Vagina (tissue), 2 donors: ENCODE measurements at regions not wholly inside any gene's neighbourhood (a gene's known extent, or its start where the extent isn't known, plus 50 kb on each side); places are given as distances from the start of the nearest gene placed in this dataset.
"Not testable (repeated sequence)": the region's sequence is repeated elsewhere in the genome, so short reads cannot be mapped to it uniquely, and the experiment has no call there.

ENCODE experiments used
- DNase-seq, 2 donors: peaks; one replicate each; pipeline ENCODE4 v3.0.0-alpha.2; 2017; ENCODE audit errors: extremely low spot score in 2 of 2
- H3K27ac ChIP-seq: fragments of 200-600 bp; sonication (generic); one replicate; pipeline ENCODE4 v1.5.1; 2019
- H3K27me3 ChIP-seq: fragments of 200-600 bp; sonication (generic); one replicate; pipeline ENCODE4 v1.5.1; 2019
- H3K36me3 ChIP-seq, 2 donors: fragments of 200-600 bp; sonication (generic); one replicate each; pipeline ENCODE4 v1.5.1; 2017 to 2019
- H3K4me1 ChIP-seq: fragments of 200-600 bp; sonication (generic); one replicate; pipeline ENCODE4 v1.5.1; 2019
- H3K4me3 ChIP-seq, 2 donors: fragments of 200-600 bp; sonication (generic); 1 replicate in 1 of 2; 2 replicates in 1 of 2; pipeline ENCODE4 v1.5.1; 2016 to 2019
- H3K9me3 ChIP-seq: fragments of 200-600 bp; sonication (generic); one replicate; pipeline ENCODE4 v1.5.1; 2019
- POLR2A ChIP-seq, 2 donors: fragments of 450-650 bp; IDR thresholded peaks; one replicate each; pipeline ENCODE4 v1.6.1; 2017; ENCODE audit warnings: antibody characterized with exemption in 2 of 2, mild to moderate bottlenecking in 2 of 2, moderate library complexity in 2 of 2
- POLR2AphosphoS5 ChIP-seq, 2 donors: sonication (generic); formaldehyde crosslinking; IDR thresholded peaks; one replicate each; pipeline ENCODE4 v1.9.0; 2017; ENCODE audit warnings: antibody characterized with exemption in 2 of 2, mild to moderate bottlenecking in 2 of 2, low read depth in 1 of 2; ENCODE audit not compliant: insufficient read depth in 1 of 2
- intact Hi-C: fragments of 100-400 bp; cut with DNase I; formaldehyde crosslinking; loops from one replicate; pipeline ENCODE4 v1.15.1; 2023
- TF ChIP-seq, protein P1 (sequence below), 3 experiments: fragments of 450-650 bp in 2 of 3; fragments of 200-600 bp in 1 of 3; sonication (generic) in 1 of 3; IDR thresholded peaks; one replicate each; pipeline ENCODE4 v1.5.1; 2017 to 2019; ENCODE audit warnings: antibody characterized with exemption in 3 of 3, mild to moderate bottlenecking in 2 of 3, moderate library complexity in 2 of 3

DNA sequence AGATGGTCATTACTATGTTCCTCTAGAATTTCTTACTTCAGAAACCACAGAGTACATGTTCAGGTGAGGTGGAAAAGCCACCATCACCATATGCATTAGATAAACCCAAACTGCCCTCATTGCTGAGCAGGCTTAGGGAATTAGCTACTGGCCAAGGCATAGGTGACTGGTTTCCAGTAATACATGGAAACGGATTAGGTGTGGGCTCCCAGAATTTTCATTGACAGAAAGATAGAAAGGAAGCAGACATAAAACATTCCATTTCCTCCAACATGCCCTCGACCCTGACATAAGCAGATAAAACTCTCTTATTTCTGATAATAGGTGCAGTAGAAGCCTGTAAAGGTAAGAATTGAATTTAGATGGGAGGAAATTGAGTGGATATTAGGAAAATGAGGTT is 1466.1 kb downstream of the SUCLG1 start:
- no peak for DNase-seq
- Histone ChIP-seq H3K4me1 (no peaks in the 10 kb centered on the region), H3K4me3 (no peak overlapping the region), H3K27me3 (no peaks in the 10 kb centered on the region), H3K36me3 (no peaks in the 10 kb centered on the region), H3K9me3 (no peaks in the 10 kb centered on the region), H3K27ac (no peak overlapping the region)
- TF ChIP-seq, protein P1, sequence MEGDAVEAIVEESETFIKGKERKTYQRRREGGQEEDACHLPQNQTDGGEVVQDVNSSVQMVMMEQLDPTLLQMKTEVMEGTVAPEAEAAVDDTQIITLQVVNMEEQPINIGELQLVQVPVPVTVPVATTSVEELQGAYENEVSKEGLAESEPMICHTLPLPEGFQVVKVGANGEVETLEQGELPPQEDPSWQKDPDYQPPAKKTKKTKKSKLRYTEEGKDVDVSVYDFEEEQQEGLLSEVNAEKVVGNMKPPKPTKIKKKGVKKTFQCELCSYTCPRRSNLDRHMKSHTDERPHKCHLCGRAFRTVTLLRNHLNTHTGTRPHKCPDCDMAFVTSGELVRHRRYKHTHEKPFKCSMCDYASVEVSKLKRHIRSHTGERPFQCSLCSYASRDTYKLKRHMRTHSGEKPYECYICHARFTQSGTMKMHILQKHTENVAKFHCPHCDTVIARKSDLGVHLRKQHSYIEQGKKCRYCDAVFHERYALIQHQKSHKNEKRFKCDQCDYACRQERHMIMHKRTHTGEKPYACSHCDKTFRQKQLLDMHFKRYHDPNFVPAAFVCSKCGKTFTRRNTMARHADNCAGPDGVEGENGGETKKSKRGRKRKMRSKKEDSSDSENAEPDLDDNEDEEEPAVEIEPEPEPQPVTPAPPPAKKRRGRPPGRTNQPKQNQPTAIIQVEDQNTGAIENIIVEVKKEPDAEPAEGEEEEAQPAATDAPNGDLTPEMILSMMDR (IDR thresholded peaks at IDR 0.05), result no peak
- TF ChIP-seq POLR2AphosphoS5 (IDR thresholded peaks at IDR 0.05; ENCODE audit: insufficient read depth in 1 of 2, low read depth in 1 of 2) (no peak), POLR2A (IDR thresholded peaks at IDR 0.05) (no peak)
- intact Hi-C loops, result no loop called here

- DNase-seq, H3K4me3 ChIP-seq, H3K27ac ChIP-seq, intact Hi-C loops, H3K27me3 ChIP-seq, H3K36me3 ChIP-seq, H3K4me1 ChIP-seq, H3K9me3 ChIP-seq: not testable (repeated sequence)
Observed at GRCh38 chr2:82987706-82988105, 1471.4 kb downstream of the SUCLG1 start.

DNA sequence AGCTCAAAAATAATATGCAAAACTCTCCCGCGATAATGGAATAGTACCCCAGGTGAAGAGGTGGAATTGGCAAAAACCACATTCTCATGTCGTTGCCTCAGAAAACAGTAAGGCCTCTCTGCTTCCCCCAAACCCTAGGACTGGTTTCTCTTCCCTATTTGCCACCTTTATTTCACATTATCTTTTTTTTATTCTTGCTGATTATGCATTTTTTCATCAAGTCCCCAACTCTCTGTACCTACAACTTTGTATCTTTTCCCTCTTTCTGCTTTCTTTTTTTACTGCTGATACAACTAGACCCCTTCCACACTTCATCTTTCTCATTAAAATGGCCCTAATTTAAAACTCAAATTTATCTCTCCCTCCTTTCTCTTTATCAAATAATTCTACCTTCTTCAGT is 1472.2 kb downstream of the SUCLG1 start:
- no peak overlapping the region for H3K27ac ChIP-seq
- intact Hi-C loops, result no loop called here

GRCh38 chr2:82985572-82986197 is 1473.4 kb downstream of the SUCLG1 start:
- Histone ChIP-seq H3K9me3 (no peaks in the 10 kb centered on the region), H3K36me3 (no peaks in the 10 kb centered on the region), H3K27me3 (no peaks in the 10 kb centered on the region), H3K27ac (no peak overlapping the region), H3K4me3 (no peak overlapping the region), H3K4me1 (no peaks in the 10 kb centered on the region)
- intact Hi-C loops, result no loop called here
- DNase-seq, result no peak
- TF ChIP-seq POLR2AphosphoS5 (IDR thresholded peaks at IDR 0.05; ENCODE audit: insufficient read depth in 1 of 2, low read depth in 1 of 2), result no peak
- no peak for TF ChIP-seq POLR2A (IDR thresholded peaks at IDR 0.05)
- TF ChIP-seq, protein P1 (IDR thresholded peaks at IDR 0.05), result no peak

More for the DNA sequence above, 1472.2 kb downstream of the SUCLG1 start:
- no peaks in the 10 kb centered on the region for H3K27me3 ChIP-seq
- H3K36me3 ChIP-seq, result no peaks in the 10 kb centered on the region
- H3K4me1 ChIP-seq, result no peaks in the 10 kb centered on the region
- TF ChIP-seq POLR2A (IDR thresholded peaks at IDR 0.05) (no peak), POLR2AphosphoS5 (IDR thresholded peaks at IDR 0.05; ENCODE audit: insufficient read depth in 1 of 2, low read depth in 1 of 2) (no peak)
- TF ChIP-seq, protein P1 (IDR thresholded peaks at IDR 0.05), result no peak
- no peak overlapping the region for H3K4me3 ChIP-seq
- no peaks in the 10 kb centered on the region for H3K9me3 ChIP-seq
- no peak for DNase-seq

DNA sequence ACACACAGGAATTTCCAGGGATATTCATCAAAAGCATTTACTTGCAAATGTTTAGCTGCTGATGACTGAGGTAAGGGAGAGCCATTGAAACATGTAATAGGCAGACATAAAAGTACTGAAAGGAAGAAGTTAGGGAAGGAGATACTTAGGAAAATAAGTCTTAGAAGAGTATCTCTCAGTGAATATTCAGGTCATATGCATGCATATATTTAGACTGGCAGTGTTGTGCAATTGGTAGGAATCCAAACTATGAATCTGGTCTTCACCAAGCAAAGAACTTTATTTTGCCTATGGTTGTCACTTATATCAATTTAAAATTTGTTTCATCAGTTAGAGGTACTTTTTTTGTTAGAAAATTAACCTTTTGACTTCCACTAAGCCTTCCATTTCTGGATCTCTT is 1490.7 kb downstream of the SUCLG1 start:
- TF ChIP-seq POLR2A (IDR thresholded peaks at IDR 0.05), result no peak
- TF ChIP-seq POLR2AphosphoS5 (IDR thresholded peaks at IDR 0.05; ENCODE audit: insufficient read depth in 1 of 2, low read depth in 1 of 2), result no peak
- TF ChIP-seq, protein P1 (IDR thresholded peaks at IDR 0.05), result no peak
- intact Hi-C loops, result no loop called here
- no peak for DNase-seq
- no peak overlapping the region for H3K4me3 ChIP-seq
- no peaks in the 10 kb centered on the region for H3K9me3 ChIP-seq
- no peaks in the 10 kb centered on the region for H3K4me1 ChIP-seq
- no peaks in the 10 kb centered on the region for H3K27me3 ChIP-seq
- H3K27ac ChIP-seq, result no peak overlapping the region
- no peaks in the 10 kb centered on the region for H3K36me3 ChIP-seq
